Hepatocyte (in vitro differentiated cells): ENCODE measurements at regions not wholly inside any gene's neighbourhood (a gene's known extent, or its start where the extent isn't known, plus 50 kb on each side); places are given as distances from the start of the nearest gene placed in this dataset.

Source experiments
- CTCF ChIP-seq: fragments of 200-600 bp; sonication (generic); IDR thresholded peaks from 2 replicates; pipeline ENCODE4 v1.5.1; 2016; ENCODE audit warnings: antibody characterized with exemption, mild to moderate bottlenecking; ENCODE audit not compliant: poor library complexity
- EZH2 ChIP-seq: fragments of 200-600 bp; sonication (generic); IDR thresholded peaks from 2 replicates; pipeline ENCODE4 v1.6.1; 2016; ENCODE audit warnings: antibody characterized with exemption, mild to moderate bottlenecking, borderline replicate concordance
- EZH2phosphoT487 ChIP-seq: fragments of 200-600 bp; sonication (generic); IDR thresholded peaks from one replicate; pipeline ENCODE4 v1.6.1; 2018; ENCODE audit warnings: antibody characterized with exemption, mild to moderate bottlenecking, low read depth, moderate library complexity; ENCODE audit not compliant: unreplicated experiment, severe bottlenecking

- TF ChIP-seq EZH2 (no peak), CTCF (no peak), EZH2phosphoT487 (no peak)
Observed at GRCh38 chr4:38470735-38471262, 193.2 kb upstream of the KLF3 start.
